GM12878 (cell line): ENCODE measurements at regions not wholly inside any gene's neighbourhood (a gene's known extent, or its start where the extent isn't known, plus 50 kb on each side); places are given as distances from the start of the nearest gene placed in this dataset.

Experiments
- ATAC-seq: fragments of 200-7000 bp; cut with Tn5 transposase; 3 replicates; pipeline ENCODE4 v1.9.1; 2020; ENCODE audit warnings: mild to moderate bottlenecking, moderate library complexity
- BruUV-seq: library from RNA; stranded (reverse); fragments of 400-500 nt; replicated peaks from 2 replicates; lab custom pipeline; 2021; lab: Mats Ljungman, UMichigan
- CTCF ChIA-PET: fragments of 300-600 bp; sonication (Branson Sonifier 250); formaldehyde crosslinking; extraction: SDS; loops from one replicate; lab custom pipeline; 2021; ENCODE audit warnings: inconsistent platforms; lab: Yijun Ruan, JAX
- POLR2A ChIA-PET: fragments of 350-600 bp; formaldehyde crosslinking; extraction: SDS; loops from one replicate; lab custom pipeline; 2021; ENCODE audit warnings: inconsistent platforms; lab: Charles Lee
- RAD21 ChIA-PET: fragments of 300-600 bp; sonication (Branson Sonifier 250); formaldehyde crosslinking; loops from one replicate; lab custom pipeline; 2023; ENCODE audit warnings: antibody characterized with exemption; ENCODE audit not compliant: unreplicated experiment; lab: Charles Lee
- SMC1A ChIA-PET: fragments of 300-600 bp; sonication (Branson Sonifier 250); formaldehyde crosslinking; loops from one replicate; lab custom pipeline; 2023; ENCODE audit not compliant: unreplicated experiment, uncharacterized antibody; lab: Charles Lee
- DNase-seq: peaks from one replicate; pipeline ENCODE4 v3.0.0-alpha.2; 2011; ENCODE audit warnings: low read depth, low spot score
- FAIRE-seq: peaks from 3 replicates; lab custom pipeline; 2011; peaks lifted over from hg19 to GRCh38; lab: Jason Lieb, UNC
- H2AFZ ChIP-seq: 2 replicates; pipeline ENCODE4 v1.6.0; 2011; ENCODE audit warnings: low read depth, low read length, control low read depth; ENCODE audit not compliant: control insufficient read depth
- H3K27ac ChIP-seq: 2 replicates; pipeline ENCODE4 v1.5.1; 2011; ENCODE audit warnings: control low read depth; ENCODE audit not compliant: control insufficient read depth, insufficient read depth
- H3K27me3 ChIP-seq, 2 experiments: replicated peaks in 1 of 2; 2 replicates each; pipeline versions ENCODE4 v1.6.0 to v1.6.1; 2011; ENCODE audit warnings: low read length in 1 of 2; ENCODE audit not compliant: control insufficient read depth in 2 of 2, insufficient read depth in 2 of 2
- H3K36me3 ChIP-seq, 2 experiments: 2 replicates each; pipeline ENCODE4 v1.5.1; 2011; ENCODE audit warnings: low read length in 1 of 2; ENCODE audit not compliant: control insufficient read depth in 2 of 2, insufficient read depth in 2 of 2
- H3K4me1 ChIP-seq: 2 replicates; pipeline ENCODE4 v1.6.1; 2011; ENCODE audit warnings: mild to moderate bottlenecking, low read length, moderate library complexity, mixed read lengths; ENCODE audit not compliant: control insufficient read depth, insufficient read depth
- H3K4me2 ChIP-seq: 2 replicates; pipeline ENCODE4 v1.6.0; 2011; ENCODE audit warnings: control low read depth; ENCODE audit not compliant: control insufficient read depth, insufficient read depth
- H3K4me3 ChIP-seq: fragments of 200-600 bp; sonication (generic); 2 replicates; pipeline ENCODE4 v1.5.1; 2016
- H3K79me2 ChIP-seq: 2 replicates; pipeline ENCODE4 v1.6.0; 2011; ENCODE audit warnings: low read length; ENCODE audit not compliant: control insufficient read depth, insufficient read depth
- H3K9ac ChIP-seq: 2 replicates; pipeline ENCODE4 v1.8.0; 2011; ENCODE audit warnings: low read length, control low read depth, mixed read lengths; ENCODE audit not compliant: control insufficient read depth, insufficient read depth
- H3K9me3 ChIP-seq: replicated peaks from 3 replicates; pipeline ENCODE4 v1.5.1; 2011; ENCODE audit warnings: mild to moderate bottlenecking, low read length; ENCODE audit not compliant: control insufficient read depth, insufficient read depth
- H4K20me1 ChIP-seq: 2 replicates; pipeline ENCODE4 v1.6.0; 2011; ENCODE audit not compliant: control insufficient read depth, insufficient read depth
- BCL11A ChIP-seq: IDR thresholded peaks from 2 replicates; pipeline ENCODE4 v1.6.1; 2011; ENCODE audit warnings: low read depth, low read length
- CBX5 ChIP-seq: sonication (generic); IDR thresholded peaks from 2 replicates; pipeline ENCODE4 v1.6.1; 2016; ENCODE audit warnings: low read depth, moderate library complexity, mild to moderate bottlenecking, inconsistent platforms
- CHD1 ChIP-seq: IDR thresholded peaks from 2 replicates; pipeline ENCODE4 v1.6.1; 2012; ENCODE audit warnings: low read depth, low read length, improper control_type of control experiment
- CHD2 ChIP-seq: IDR thresholded peaks from 2 replicates; pipeline ENCODE4 v1.6.1; 2011; ENCODE audit warnings: low read depth, low read length, improper control_type of control experiment, borderline replicate concordance
- CREB1 ChIP-seq: IDR thresholded peaks from 2 replicates; pipeline ENCODE4 v1.6.1; 2012; ENCODE audit warnings: low read depth, mild to moderate bottlenecking, inconsistent platforms
- CREM ChIP-seq: IDR thresholded peaks from 2 replicates; pipeline ENCODE4 v1.6.1; 2014; ENCODE audit warnings: antibody characterized with exemption, low read depth
- EED ChIP-seq: sonication (generic); IDR thresholded peaks from 2 replicates; pipeline ENCODE4 v1.6.1; 2016; ENCODE audit warnings: antibody characterized with exemption, low read depth
- MEF2B ChIP-seq: fragments of 450-650 bp; IDR thresholded peaks from 2 replicates; pipeline ENCODE4 v1.6.1; 2018; ENCODE audit warnings: mild to moderate bottlenecking, moderate library complexity; ENCODE audit not compliant: partially characterized antibody, poor library complexity, severe bottlenecking
- POLR2AphosphoS2 ChIP-seq: IDR thresholded peaks from 2 replicates; pipeline ENCODE4 v1.6.1; 2011; ENCODE audit warnings: low read depth, mild to moderate bottlenecking, low read length, improper control_type of control experiment, moderate library complexity
- RAD21 ChIP-seq: IDR thresholded peaks from 2 replicates; pipeline ENCODE4 v1.6.1; 2011; ENCODE audit warnings: mild to moderate bottlenecking, low read depth, low read length, moderate library complexity; ENCODE audit not compliant: insufficient read depth
- RUNX3 ChIP-seq: IDR thresholded peaks from 2 replicates; pipeline ENCODE4 v1.6.1; 2012; ENCODE audit warnings: low read length, inconsistent platforms
- SIN3A ChIP-seq: IDR thresholded peaks from 2 replicates; pipeline ENCODE4 v1.6.1; 2012; ENCODE audit warnings: low read depth, low read length, improper control_type of control experiment
- SUZ12 ChIP-seq: fragments of 200-600 bp; sonication (generic); IDR thresholded peaks from one replicate; pipeline ENCODE4 v1.6.1; 2018; ENCODE audit warnings: antibody characterized with exemption, mild to moderate bottlenecking; ENCODE audit not compliant: unreplicated experiment
- WRNIP1 ChIP-seq: IDR thresholded peaks from 2 replicates; pipeline ENCODE4 v1.6.1; 2011; ENCODE audit warnings: low read depth, low read length, improper control_type of control experiment, borderline replicate concordance
- ZZZ3 ChIP-seq: IDR thresholded peaks from 2 replicates; pipeline ENCODE4 v1.6.1; 2011; ENCODE audit warnings: low read depth; ENCODE audit not compliant: control insufficient read depth, insufficient read length
- WGBS: methylation state at CpG from one replicate; pipeline ENCODE4 v1.1.6; 2016; ENCODE audit warnings: low lambda C conversion rate; ENCODE audit not compliant: insufficient replicate concordance, insufficient coverage; ENCODE audit errors: missing lambda C conversion rate; 5-methylcytosine and 5-hydroxymethylcytosine counted together
- in situ Hi-C: fragments of 300-500 bp; cut with MboI; formaldehyde crosslinking; loops from 9 replicates; pipeline ENCODE4 v1.14.3; 2018; ENCODE audit warnings: mixed read lengths
- intact Hi-C: fragments of 100-400 bp; cut with micrococcal nuclease; formaldehyde crosslinking; loops from one replicate; pipeline ENCODE4 v1.14.2; 2022; ENCODE audit not compliant: unreplicated experiment
- TF ChIP-seq, protein P1 (sequence below): IDR thresholded peaks from 2 replicates; pipeline ENCODE4 v1.6.1; 2011; ENCODE audit warnings: borderline replicate concordance, low read depth, mild to moderate bottlenecking, moderate library complexity, mixed read lengths, low read length; ENCODE audit not compliant: insufficient read depth; ENCODE audit errors: extremely low read length

GRCh38 chr9:79325501-79325900 lies 246.3 kb upstream of the TLE4 start (continued):
- no peak for TF ChIP-seq ZZZ3
- TF ChIP-seq WRNIP1: no peak

DNA sequence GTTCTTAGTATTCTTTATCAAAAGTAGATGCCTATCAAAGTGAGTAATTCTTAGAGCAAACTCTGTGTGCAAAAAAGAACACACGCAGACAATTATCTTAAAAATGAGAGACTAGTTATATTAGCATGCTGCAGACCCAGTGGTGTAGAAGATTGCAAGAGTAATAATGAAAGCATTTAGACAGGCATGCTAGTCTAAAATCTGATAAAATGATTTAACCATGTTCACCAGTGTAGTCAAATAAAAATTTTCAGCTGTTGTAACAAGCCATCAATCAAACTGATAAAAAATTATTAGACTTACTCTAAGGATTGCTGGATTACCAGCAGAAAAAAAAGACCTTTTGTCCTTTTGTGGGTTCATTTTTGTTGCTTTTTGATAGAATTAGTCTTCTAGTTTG lies 241.9 kb upstream of the TLE4 start:
- H3K79me2 ChIP-seq: no peaks in the 10 kb centered on the region
- ChIA-PET SMC1A (interaction anchor here (0.6 kb wide), 1 partner anchor 81 kb away, joined by 3 read pairs; no protein-coding TSS in a partner anchor), POLR2A (no interaction called here)
- intact Hi-C loops: no loop called here
- FAIRE-seq (no peak), ATAC-seq (no peak)
- no peaks in the 10 kb centered on the region for H3K9me3 ChIP-seq
- no peaks in the 10 kb centered on the region for H4K20me1 ChIP-seq
- H3K4me2 ChIP-seq: no peak overlapping the region
- TF ChIP-seq CREB1: no peak
- no peak for TF ChIP-seq CREM
- TF ChIP-seq SUZ12: no peak
- no peak for TF ChIP-seq EED
- TF ChIP-seq, protein P1, sequence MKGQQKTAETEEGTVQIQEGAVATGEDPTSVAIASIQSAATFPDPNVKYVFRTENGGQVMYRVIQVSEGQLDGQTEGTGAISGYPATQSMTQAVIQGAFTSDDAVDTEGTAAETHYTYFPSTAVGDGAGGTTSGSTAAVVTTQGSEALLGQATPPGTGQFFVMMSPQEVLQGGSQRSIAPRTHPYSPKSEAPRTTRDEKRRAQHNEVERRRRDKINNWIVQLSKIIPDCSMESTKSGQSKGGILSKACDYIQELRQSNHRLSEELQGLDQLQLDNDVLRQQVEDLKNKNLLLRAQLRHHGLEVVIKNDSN: no peak
- TF ChIP-seq CHD2: no peak
- no peak for TF ChIP-seq CHD1
- TF ChIP-seq POLR2AphosphoS2: no peak
- no peak for TF ChIP-seq RAD21
- no peak for TF ChIP-seq WRNIP1
- TF ChIP-seq CBX5: no peak
- TF ChIP-seq MEF2B: no peak
- no peak for TF ChIP-seq SIN3A
- TF ChIP-seq RUNX3: no peak
- TF ChIP-seq BCL11A: no peak
- TF ChIP-seq, all 136 proteins: peak for 0
- no peak overlapping the region for H3K9ac ChIP-seq
- in situ Hi-C loops: no loop called here
- H2AFZ ChIP-seq: no peak overlapping the region
- 41% methylated on average over 1 of the region's 1 CpG for WGBS
- H3K4me3 ChIP-seq: no peak overlapping the region
- H3K27ac ChIP-seq: no peak overlapping the region
- DNase-seq: no peak
- no peaks in the 10 kb centered on the region for H3K27me3 ChIP-seq
- no peaks in the 10 kb centered on the region for H3K36me3 ChIP-seq
- no TSS peak for BruUV-seq
- CTCF ChIA-PET: no interaction called here
- RAD21 ChIA-PET: no interaction called here
- no peaks in the 10 kb centered on the region for H3K4me1 ChIP-seq
